GM19240 (cell line): ENCODE measurements at regions not wholly inside any gene's neighbourhood (a gene's known extent, or its start where the extent isn't known, plus 50 kb on each side); places are given as distances from the start of the nearest gene placed in this dataset.

Experiments
- DNase-seq: peaks from one replicate; pipeline ENCODE4 v3.0.0; 2011; ENCODE audit warnings: low spot score; ENCODE audit not compliant: insufficient read length

- no peak for DNase-seq
Measured at GRCh38 chr3:135731546-135731945, 234.0 kb upstream of the PPP2R3A start.

- DNase-seq, result no peak
Measured at GRCh38 chr3:135736740-135737139, 228.8 kb upstream of the PPP2R3A start.

GRCh38 chr3:135739779-135740178, 225.7 kb upstream of the PPP2R3A start:
- DNase-seq, result no peak

GRCh38 chr3:135740211-135740610, 225.3 kb upstream of the PPP2R3A start:
- DNase-seq, result no peak

GRCh38 chr3:135740751-135741150, 224.8 kb upstream of the PPP2R3A start:
- DNase-seq, result no peak

GRCh38 chr3:135751991-135752390, 213.5 kb upstream of the PPP2R3A start:
- DNase-seq, result no peak

GRCh38 chr3:135752851-135753250, 212.7 kb upstream of the PPP2R3A start:
- no peak for DNase-seq

- DNase-seq, result no peak
Measured at GRCh38 chr3:135753506-135753905, 212.0 kb upstream of the PPP2R3A start.

GRCh38 chr3:135755330-135756105, 210.0 kb upstream of the PPP2R3A start:
- DNase-seq, result no peak

GRCh38 chr3:135756106-135756668, 209.3 kb upstream of the PPP2R3A start:
- no peak for DNase-seq

GRCh38 chr3:135757421-135757820, 208.1 kb upstream of the PPP2R3A start:
- no peak for DNase-seq

- no peak for DNase-seq
Measured at GRCh38 chr3:135758961-135759360, 206.6 kb upstream of the PPP2R3A start.

GRCh38 chr3:135759651-135760050, 205.9 kb upstream of the PPP2R3A start:
- no peak for DNase-seq

- no peak for DNase-seq
Measured at GRCh38 chr3:135760581-135760980, 204.9 kb upstream of the PPP2R3A start.

GRCh38 chr3:135762188-135762856, 203.2 kb upstream of the PPP2R3A start:
- no peak for DNase-seq

- DNase-seq, result no peak
Measured at GRCh38 chr3:135766115-135766514, 199.4 kb upstream of the PPP2R3A start.

GRCh38 chr3:135771760-135772159, 193.8 kb upstream of the PPP2R3A start:
- DNase-seq, result no peak

- DNase-seq, result no peak
Measured at GRCh38 chr3:135779024-135779423, 186.5 kb upstream of the PPP2R3A start.

- no peak for DNase-seq
Measured at GRCh38 chr3:135779590-135780235, 185.8 kb upstream of the PPP2R3A start.

- DNase-seq, result no peak
Measured at GRCh38 chr3:135781026-135781815, 184.3 kb upstream of the PPP2R3A start.

GRCh38 chr3:135784557-135784956, 181.0 kb upstream of the PPP2R3A start:
- DNase-seq, result no peak
